Prostate gland (tissue), 2 donors: ENCODE measurements at regions not wholly inside any gene's neighbourhood (a gene's known extent, or its start where the extent isn't known, plus 50 kb on each side); places are given as distances from the start of the nearest gene placed in this dataset.
"Not testable (repeated sequence)": the region's sequence is repeated elsewhere in the genome, so short reads cannot be mapped to it uniquely, and the experiment has no call there.

ENCODE experiments used
- CTCF ChIP-seq, 4 experiments: fragments of 200-600 bp in 2 of 4; fragments of 450-650 bp in 2 of 4; sonication (generic) in 2 of 4; IDR thresholded peaks; 1 replicate in 3 of 4; 2 replicates in 1 of 4; pipeline ENCODE4 v1.5.1; 2016 to 2019; ENCODE audit warnings: antibody characterized with exemption in 4 of 4, mild to moderate bottlenecking in 2 of 4, moderate library complexity in 2 of 4
- POLR2AphosphoS5 ChIP-seq: sonication (generic); formaldehyde crosslinking; IDR thresholded peaks from one replicate; pipeline ENCODE4 v1.6.1; 2017; ENCODE audit warnings: antibody characterized with exemption

- TF ChIP-seq CTCF (IDR thresholded peaks at IDR 0.05); POLR2AphosphoS5: not testable (repeated sequence)
Observed at GRCh38 chr2:89177004-89177403, 485.5 kb downstream of the RPIA start.
